PFSK-1 (cell line): ENCODE measurements at regions not wholly inside any gene's neighbourhood (a gene's known extent, or its start where the extent isn't known, plus 50 kb on each side); places are given as distances from the start of the nearest gene placed in this dataset.

ENCODE experiments used
- FOXP2 ChIP-seq: optimal IDR thresholded peaks from 2 replicates; pipeline ENCODE3; 2011; ENCODE audit warnings: borderline replicate concordance, control low read depth, inconsistent platforms; ENCODE audit not compliant: insufficient read depth; ENCODE audit errors: extremely low read length, extremely low read depth
- POLR2AphosphoS5 ChIP-seq: IDR thresholded peaks from 2 replicates; pipeline ENCODE4 v1.6.1; 2012; ENCODE audit warnings: low read depth, mild to moderate bottlenecking, control low read depth, low read length, moderate library complexity
- REST ChIP-seq, 2 experiments: IDR thresholded peaks; 2 replicates each; pipeline versions ENCODE4 v1.6.1 to v1.8.0; 2011 to 2012; ENCODE audit warnings: low read depth in 2 of 2, low read length in 2 of 2, control low read depth in 1 of 2, inconsistent platforms in 1 of 2, mild to moderate bottlenecking in 1 of 2, moderate library complexity in 1 of 2; ENCODE audit not compliant: insufficient read depth in 1 of 2
- SIN3A ChIP-seq: IDR thresholded peaks from 2 replicates; pipeline ENCODE4 v1.6.1; 2012; ENCODE audit warnings: mild to moderate bottlenecking, low read length, moderate library complexity, borderline replicate concordance; ENCODE audit not compliant: insufficient read depth
- TAF1 ChIP-seq: IDR thresholded peaks from 2 replicates; pipeline ENCODE4 v1.6.1; 2012; ENCODE audit warnings: low read length, control low read depth, borderline replicate concordance; ENCODE audit not compliant: insufficient read depth

GRCh38 chr15:39321977-39322376 is 258.9 kb upstream of the THBS1 start:
- TF ChIP-seq SIN3A (no peak), REST (IDR thresholded peaks at IDR 0.05; ENCODE audit: insufficient read depth in 1 of 2, low read depth in 2 of 2, low read length in 2 of 2) (no peak), POLR2AphosphoS5 (no peak), FOXP2 (no peak), TAF1 (no peak)

GRCh38 chr15:39323157-39323556 is 257.7 kb upstream of the THBS1 start:
- TF ChIP-seq REST (IDR thresholded peaks at IDR 0.05; ENCODE audit: insufficient read depth in 1 of 2, low read depth in 2 of 2, low read length in 2 of 2) (no peak), SIN3A (no peak), TAF1 (no peak), FOXP2 (no peak), POLR2AphosphoS5 (no peak)

- TF ChIP-seq TAF1: no peak
- no peak for TF ChIP-seq REST (IDR thresholded peaks at IDR 0.05; ENCODE audit: insufficient read depth in 1 of 2, low read depth in 2 of 2, low read length in 2 of 2)
- TF ChIP-seq POLR2AphosphoS5: no peak
These were observed 257.2 kb upstream of the THBS1 start for GRCh38 chr15:39323706-39324105.

GRCh38 chr15:39326306-39326975 is 254.4 kb upstream of the THBS1 start:
- TF ChIP-seq FOXP2: no peak
- no peak for TF ChIP-seq SIN3A
- TF ChIP-seq TAF1: no peak
- no peak for TF ChIP-seq REST (IDR thresholded peaks at IDR 0.05; ENCODE audit: insufficient read depth in 1 of 2, low read depth in 2 of 2, low read length in 2 of 2)
- TF ChIP-seq POLR2AphosphoS5: no peak

GRCh38 chr15:39327005-39327730 is 253.7 kb upstream of the THBS1 start:
- no peak for TF ChIP-seq TAF1
- TF ChIP-seq POLR2AphosphoS5: no peak
